Omental fat pad (tissue), 3 donors: ENCODE measurements at regions not wholly inside any gene's neighbourhood (a gene's known extent, or its start where the extent isn't known, plus 50 kb on each side); places are given as distances from the start of the nearest gene placed in this dataset.

ENCODE experiments used
- ATAC-seq: fragments of 150-250 bp; one replicate; pipeline ENCODE4 v1.9.1; 2016; ENCODE audit warnings: mild to moderate bottlenecking, moderate library complexity; ENCODE audit not compliant: low FRiP score
- DNase-seq: peaks from one replicate; pipeline ENCODE4 v3.0.0-alpha.2; 2019; ENCODE audit warnings: low spot score
- CTCF ChIP-seq, 3 donors: fragments of 450-650 bp; IDR thresholded peaks; one replicate each; pipeline ENCODE4 v1.5.1; 2016 to 2017; ENCODE audit warnings: antibody characterized with exemption in 3 of 3, mild to moderate bottlenecking in 3 of 3, moderate library complexity in 2 of 3

- TF ChIP-seq CTCF (IDR thresholded peaks at IDR 0.05) = no peak
- ATAC-seq (no peak), DNase-seq (no peak)
Observed at GRCh38 chr5:117713585-117714198, 1139.1 kb upstream of the SEMA6A start.

GRCh38 chr5:117701062-117701461 is 1126.4 kb upstream of the SEMA6A start:
- TF ChIP-seq CTCF (IDR thresholded peaks at IDR 0.05) = no peak
- ATAC-seq = peak; percentile 57
- no peak for DNase-seq

- no peak for TF ChIP-seq CTCF (IDR thresholded peaks at IDR 0.05)
- no peak for ATAC-seq
- no peak for DNase-seq
Observed at GRCh38 chr5:117692606-117693005, 1118.0 kb upstream of the SEMA6A start.

GRCh38 chr5:117691081-117691870 is 1116.7 kb upstream of the SEMA6A start:
- no peak for TF ChIP-seq CTCF (IDR thresholded peaks at IDR 0.05)
- DNase-seq (no peak), ATAC-seq (no peak)

- TF ChIP-seq CTCF (IDR thresholded peaks at IDR 0.05) = no peak
- DNase-seq = no peak
- ATAC-seq = no peak
Observed at GRCh38 chr5:117690612-117691011, 1116.0 kb upstream of the SEMA6A start.

GRCh38 chr5:117686926-117687325 is 1112.3 kb upstream of the SEMA6A start:
- no peak for DNase-seq
- ATAC-seq = no peak
- TF ChIP-seq CTCF (IDR thresholded peaks at IDR 0.05) = no peak

- DNase-seq (no peak), ATAC-seq (no peak)
- no peak for TF ChIP-seq CTCF (IDR thresholded peaks at IDR 0.05)
Observed at GRCh38 chr5:117682416-117682815, 1107.8 kb upstream of the SEMA6A start.
